Rectal smooth muscle tissue (tissue), 1 donor: ENCODE measurements at regions not wholly inside any gene's neighbourhood (a gene's known extent, or its start where the extent isn't known, plus 50 kb on each side); places are given as distances from the start of the nearest gene placed in this dataset.

Experiments
- H3K27ac ChIP-seq: one replicate; pipeline ENCODE4 v1.7.0; 2013; ENCODE audit warnings: low read depth, low read length, inconsistent platforms
- H3K27me3 ChIP-seq: one replicate; pipeline ENCODE4 v1.7.0; 2013; ENCODE audit warnings: low read length; ENCODE audit not compliant: control insufficient read depth, insufficient read depth
- H3K36me3 ChIP-seq: one replicate; pipeline ENCODE4 v1.7.0; 2013; ENCODE audit warnings: low read length; ENCODE audit not compliant: control insufficient read depth, insufficient read depth
- H3K4me1 ChIP-seq: one replicate; pipeline ENCODE4 v1.7.0; 2013; ENCODE audit warnings: low read length; ENCODE audit not compliant: control insufficient read depth, insufficient read depth
- H3K4me3 ChIP-seq: one replicate; pipeline ENCODE4 v1.7.0; 2013; ENCODE audit warnings: low read length
- H3K9ac ChIP-seq: one replicate; pipeline ENCODE4 v1.7.0; 2013; ENCODE audit warnings: low read length

GRCh38 chr3:150090877-150091276 is 120.2 kb upstream of the PFN2 start:
- no peak overlapping the region for H3K9ac ChIP-seq
- H3K36me3 ChIP-seq: no peaks in the 10 kb centered on the region
- no peak overlapping the region for H3K4me3 ChIP-seq
- H3K4me1 ChIP-seq: no peaks in the 10 kb centered on the region
- no peak overlapping the region for H3K27ac ChIP-seq
- H3K27me3 ChIP-seq: no peaks in the 10 kb centered on the region

GRCh38 chr3:150090006-150090405 is 119.3 kb upstream of the PFN2 start:
- H3K27ac ChIP-seq: no peak overlapping the region
- H3K36me3 ChIP-seq: no peaks in the 10 kb centered on the region
- H3K4me1 ChIP-seq: no peaks in the 10 kb centered on the region
- no peak overlapping the region for H3K4me3 ChIP-seq
- H3K27me3 ChIP-seq: no peaks in the 10 kb centered on the region
- H3K9ac ChIP-seq: no peak overlapping the region

DNA sequence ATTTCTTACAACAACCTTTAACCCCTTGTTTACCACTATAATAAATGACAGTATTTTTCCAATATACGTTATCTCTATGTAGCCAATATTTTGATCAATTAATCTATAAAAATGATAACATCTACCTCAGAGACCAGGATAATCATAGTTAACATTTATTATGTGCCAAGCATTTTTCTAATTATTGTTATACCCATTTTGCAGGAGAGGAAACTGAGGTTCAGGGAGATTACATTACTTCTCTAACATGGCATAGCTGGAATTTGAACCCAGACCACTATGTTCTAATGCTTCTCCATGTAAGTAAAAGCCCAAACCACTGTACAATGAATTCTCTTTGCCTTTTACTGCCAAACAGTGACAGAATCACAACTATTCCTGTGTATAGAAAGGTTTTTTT is 113.4 kb upstream of the PFN2 start:
- peak overlapping the region; percentile 32 for H3K27ac ChIP-seq
- H3K36me3 ChIP-seq: no peaks in the 10 kb centered on the region
- H3K27me3 ChIP-seq: no peaks in the 10 kb centered on the region
- H3K4me1 ChIP-seq: peaks cover 8% of the 10 kb centered on the region
- H3K9ac ChIP-seq: no peak overlapping the region
- H3K4me3 ChIP-seq: no peak overlapping the region

DNA sequence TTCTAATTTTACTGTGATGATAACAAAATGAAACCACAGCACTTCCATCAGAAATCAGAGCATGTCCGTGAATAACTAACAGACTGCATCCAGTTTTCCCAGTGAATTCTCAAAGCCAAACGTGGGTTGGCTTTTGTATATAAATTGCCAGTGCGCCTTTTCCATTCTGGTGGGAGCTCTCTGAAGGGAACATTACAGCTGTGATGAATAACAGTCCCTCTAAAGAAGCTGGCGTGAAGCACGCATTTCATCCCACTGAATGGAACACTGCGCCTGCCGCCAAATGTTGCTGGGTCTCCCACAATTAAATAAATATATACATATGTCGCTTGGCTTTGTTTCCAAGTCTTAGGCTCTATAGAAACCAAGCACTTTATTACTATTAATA is 113.0 kb upstream of the PFN2 start:
- Histone ChIP-seq H3K27me3 (no peaks in the 10 kb centered on the region), H3K36me3 (no peaks in the 10 kb centered on the region), H3K4me3 (peak overlapping the region; percentile 33), H3K4me1 (peaks cover 12% of the 10 kb centered on the region), H3K27ac (peak overlapping the region; percentile 61), H3K9ac (no peak overlapping the region)

DNA sequence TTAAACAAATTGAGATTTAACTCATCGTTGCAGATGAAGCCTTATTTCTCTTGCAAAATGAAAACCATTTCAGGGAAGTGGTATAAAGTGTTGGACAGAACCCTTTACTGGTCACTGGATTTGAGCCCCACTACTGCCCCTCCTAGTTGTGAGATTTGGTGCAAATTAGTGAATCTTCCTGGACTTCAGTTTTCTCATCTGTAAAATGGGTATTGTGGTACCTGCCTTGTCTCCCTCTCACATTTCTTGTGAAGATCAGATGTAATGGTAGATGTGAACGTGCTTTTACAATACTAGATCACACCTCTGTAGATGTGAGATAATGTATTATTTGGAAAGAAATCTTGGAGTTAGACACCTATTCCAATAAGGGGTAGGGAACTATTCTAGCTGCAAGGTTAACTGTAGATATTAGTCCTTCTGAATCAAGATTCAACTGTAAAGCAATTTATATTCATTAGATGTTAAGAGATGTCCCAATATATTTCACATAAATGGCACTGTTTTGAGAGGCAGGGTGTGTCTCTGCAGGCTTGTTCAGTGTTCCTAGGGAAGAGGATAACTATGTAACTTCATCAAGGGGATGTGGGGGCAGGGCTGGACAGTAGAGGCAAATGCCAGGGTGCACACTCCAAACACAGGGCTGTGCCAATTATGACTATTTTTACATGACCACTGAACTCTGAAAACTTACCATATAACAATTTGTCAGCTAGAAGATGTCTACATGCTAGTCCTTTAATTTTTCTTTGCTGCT is 112.4 kb upstream of the PFN2 start:
- Histone ChIP-seq H3K4me1 (peaks cover 12% of the 10 kb centered on the region), H3K9ac (no peak overlapping the region), H3K4me3 (peak overlapping the region; percentile 33), H3K27ac (peak overlapping the region; percentile 61), H3K27me3 (no peaks in the 10 kb centered on the region), H3K36me3 (no peaks in the 10 kb centered on the region)

DNA sequence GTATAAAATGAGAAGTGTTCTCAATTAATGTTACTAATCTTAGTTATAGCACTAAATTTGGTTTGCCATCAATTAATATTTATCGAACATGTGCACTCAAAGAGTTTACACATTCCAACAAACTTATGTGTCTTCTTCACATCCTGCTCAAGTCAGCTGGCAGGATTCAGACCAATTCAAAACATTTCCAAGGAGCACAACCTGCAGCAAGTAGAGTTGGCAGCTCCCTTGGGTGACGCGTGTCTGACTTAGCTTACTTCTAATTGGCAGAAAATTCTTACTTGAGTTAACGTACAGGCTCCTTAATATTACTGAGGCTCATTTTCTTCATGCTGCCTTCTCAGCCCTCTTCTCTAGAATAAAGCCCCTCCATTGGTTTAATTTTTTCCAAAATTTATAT is 110.4 kb upstream of the PFN2 start:
- no peak overlapping the region for H3K27ac ChIP-seq
- no peak overlapping the region for H3K9ac ChIP-seq
- no peaks in the 10 kb centered on the region for H3K27me3 ChIP-seq
- no peaks in the 10 kb centered on the region for H3K36me3 ChIP-seq
- peaks cover 12% of the 10 kb centered on the region for H3K4me1 ChIP-seq
- no peak overlapping the region for H3K4me3 ChIP-seq

DNA sequence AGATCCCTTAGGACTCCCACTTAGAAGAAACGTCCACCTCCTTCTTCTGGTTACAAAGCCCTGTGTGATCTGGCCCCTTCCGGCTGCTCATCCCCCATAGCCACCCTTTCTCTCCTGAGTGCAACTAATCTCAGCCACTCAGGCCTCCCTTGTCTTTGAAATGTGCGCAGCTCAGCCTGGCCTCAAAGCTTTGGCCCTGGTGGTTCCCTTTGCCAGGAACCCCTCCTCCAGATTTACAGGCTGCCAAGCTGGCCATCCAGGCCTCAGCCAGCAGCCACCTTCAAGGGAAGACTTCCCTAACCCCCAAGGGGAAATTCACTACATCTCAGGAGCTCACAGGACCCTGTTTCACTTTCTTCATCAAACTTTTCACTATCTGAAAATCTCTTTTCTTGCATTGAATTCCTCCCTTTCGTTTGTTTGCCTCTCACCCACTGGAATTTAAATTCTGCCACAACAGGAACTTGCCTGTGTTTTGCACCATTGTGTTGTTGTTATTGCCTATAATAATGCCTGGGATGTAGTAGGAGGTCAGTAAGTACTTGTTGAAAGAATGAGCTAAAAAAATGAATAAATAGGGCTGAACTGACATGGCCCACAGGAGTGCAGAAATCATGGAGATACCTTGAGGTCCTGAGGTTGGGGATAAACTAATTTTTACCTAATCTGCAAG is 109.5 kb upstream of the PFN2 start:
- Histone ChIP-seq H3K4me1 (peaks cover 12% of the 10 kb centered on the region), H3K4me3 (no peak overlapping the region), H3K27me3 (no peaks in the 10 kb centered on the region), H3K9ac (no peak overlapping the region), H3K36me3 (no peaks in the 10 kb centered on the region), H3K27ac (no peak overlapping the region)

DNA sequence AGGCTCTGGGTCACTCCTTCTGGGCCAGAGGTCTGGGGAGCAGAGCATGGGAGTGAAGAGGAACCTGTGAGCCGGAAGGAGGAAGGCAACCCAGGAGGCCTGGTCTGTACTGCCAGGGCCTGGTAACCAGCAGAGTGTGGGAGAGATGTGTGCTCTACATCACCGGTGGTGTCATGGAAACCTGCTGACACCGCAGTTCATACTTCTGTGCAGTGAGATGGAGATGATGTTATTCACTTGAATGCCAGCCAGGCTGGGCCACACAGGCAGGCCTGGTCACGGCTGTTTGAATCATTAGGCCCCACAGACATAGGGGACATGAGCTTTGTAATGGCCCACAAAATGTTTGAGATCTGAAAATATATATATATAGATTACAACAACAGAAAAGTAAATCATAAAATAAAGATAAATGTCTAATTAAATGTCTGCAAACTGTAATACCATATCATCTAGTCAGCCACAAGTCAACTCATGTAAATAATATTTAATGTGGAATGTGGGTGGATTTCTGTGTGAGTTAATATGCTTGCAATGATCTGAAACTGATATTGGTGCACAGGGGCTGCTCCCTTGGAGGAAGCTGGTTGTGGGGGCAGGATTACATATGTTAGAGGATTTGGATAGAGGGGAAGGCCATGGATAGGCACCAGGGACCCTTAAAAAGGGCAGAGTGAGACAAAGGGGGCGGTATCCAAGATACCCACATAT is 108.5 kb upstream of the PFN2 start:
- no peak overlapping the region for H3K9ac ChIP-seq
- no peak overlapping the region for H3K4me3 ChIP-seq
- H3K27ac ChIP-seq: peak overlapping the region; percentile 10

DNA sequence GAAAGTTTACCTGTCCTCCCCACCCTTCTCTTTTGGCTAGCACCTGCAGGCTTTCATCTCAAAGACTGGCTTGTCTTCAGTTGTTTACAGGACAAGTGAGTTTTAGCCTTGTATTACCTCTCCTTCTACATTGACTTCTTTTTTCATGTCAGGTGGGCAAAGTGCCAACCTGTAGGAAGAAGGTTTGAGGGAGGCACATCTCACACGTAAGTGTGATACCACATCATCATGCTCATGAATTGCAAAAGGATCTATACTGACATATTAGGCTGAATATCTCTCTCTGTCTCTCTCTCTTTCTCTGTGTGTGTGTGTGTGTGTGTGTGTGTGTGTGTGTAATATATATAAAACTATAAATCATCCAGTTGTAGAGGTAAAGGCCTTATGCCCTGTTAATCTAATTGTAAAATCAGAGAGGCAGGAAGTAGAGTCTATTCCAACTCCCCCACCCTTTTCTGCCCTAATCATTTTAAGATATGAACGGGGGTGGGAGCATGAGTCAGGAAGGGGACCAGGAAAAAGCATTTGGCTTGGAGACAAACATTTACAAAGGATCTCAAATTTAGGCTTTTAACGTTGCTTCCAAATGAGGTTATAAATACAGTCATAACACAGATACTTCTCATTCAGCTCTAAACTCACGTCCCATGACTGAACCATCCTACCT is 107.0 kb upstream of the PFN2 start:
- Histone ChIP-seq H3K4me3 (no peak overlapping the region), H3K9ac (no peak overlapping the region), H3K36me3 (no peaks in the 10 kb centered on the region), H3K4me1 (peaks cover 7% of the 10 kb centered on the region), H3K27ac (no peak overlapping the region), H3K27me3 (no peaks in the 10 kb centered on the region)

More for the DNA sequence above, 108.5 kb upstream of the PFN2 start:
- Histone ChIP-seq H3K27me3 (no peaks in the 10 kb centered on the region), H3K36me3 (no peaks in the 10 kb centered on the region), H3K4me1 (peaks cover 12% of the 10 kb centered on the region)

GRCh38 chr3:150077107-150077506 is 106.4 kb upstream of the PFN2 start:
- Histone ChIP-seq H3K36me3 (no peaks in the 10 kb centered on the region), H3K4me3 (no peak overlapping the region), H3K27ac (no peak overlapping the region), H3K9ac (no peak overlapping the region), H3K27me3 (no peaks in the 10 kb centered on the region), H3K4me1 (peaks cover 10% of the 10 kb centered on the region)

GRCh38 chr3:150076443-150076842 is 105.7 kb upstream of the PFN2 start:
- H3K36me3 ChIP-seq: no peaks in the 10 kb centered on the region
- no peaks in the 10 kb centered on the region for H3K27me3 ChIP-seq
- H3K9ac ChIP-seq: no peak overlapping the region
- no peak overlapping the region for H3K27ac ChIP-seq
- peaks cover 11% of the 10 kb centered on the region for H3K4me1 ChIP-seq
- no peak overlapping the region for H3K4me3 ChIP-seq

DNA sequence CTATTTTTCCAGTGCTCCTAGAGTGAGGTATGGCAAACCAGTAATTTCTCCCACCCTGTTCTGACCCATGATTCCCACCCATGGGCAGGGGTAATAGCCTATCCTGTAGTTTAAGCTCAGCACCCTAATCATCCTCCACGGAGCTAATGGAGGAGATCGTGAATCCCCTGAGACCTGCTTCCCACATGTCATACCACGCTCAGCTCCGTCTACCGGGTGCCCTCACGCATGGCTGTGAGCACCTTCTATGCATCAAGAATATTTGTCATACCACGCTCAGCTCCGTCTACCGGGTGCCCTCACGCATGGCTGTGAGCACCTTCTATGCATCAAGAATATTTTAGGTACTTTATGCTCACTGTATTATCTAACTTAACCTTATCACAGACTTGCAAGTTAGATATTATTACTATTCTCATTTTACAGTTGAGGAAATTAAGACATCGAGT is 104.7 kb upstream of the PFN2 start:
- Histone ChIP-seq H3K27me3 (no peaks in the 10 kb centered on the region), H3K4me1 (peaks cover 11% of the 10 kb centered on the region), H3K27ac (no peak overlapping the region), H3K9ac (no peak overlapping the region), H3K36me3 (no peaks in the 10 kb centered on the region), H3K4me3 (no peak overlapping the region)
